Ovary (tissue), 3 donors: ENCODE measurements at regions not wholly inside any gene's neighbourhood (a gene's known extent, or its start where the extent isn't known, plus 50 kb on each side); places are given as distances from the start of the nearest gene placed in this dataset.

ENCODE experiments used
- EP300 ChIP-seq: sonication (generic); formaldehyde crosslinking; IDR thresholded peaks from one replicate; pipeline ENCODE4 v1.6.1; 2017; ENCODE audit warnings: antibody characterized with exemption
- POLR2A ChIP-seq: fragments of 450-650 bp; IDR thresholded peaks from one replicate; pipeline ENCODE4 v1.6.1; 2017; ENCODE audit warnings: antibody characterized with exemption, mild to moderate bottlenecking, moderate library complexity
- TF ChIP-seq, protein P1 (sequence below), 3 donors: fragments of 450-650 bp in 2 of 3; fragments of 200-600 bp in 1 of 3; IDR thresholded peaks; one replicate each; pipeline versions ENCODE4 v1.5.1 to v1.8.0; 2016 to 2022; ENCODE audit warnings: antibody characterized with exemption in 3 of 3, mild to moderate bottlenecking in 1 of 3
- donor health status: DM: no; HTN: no; CAD: no.

DNA sequence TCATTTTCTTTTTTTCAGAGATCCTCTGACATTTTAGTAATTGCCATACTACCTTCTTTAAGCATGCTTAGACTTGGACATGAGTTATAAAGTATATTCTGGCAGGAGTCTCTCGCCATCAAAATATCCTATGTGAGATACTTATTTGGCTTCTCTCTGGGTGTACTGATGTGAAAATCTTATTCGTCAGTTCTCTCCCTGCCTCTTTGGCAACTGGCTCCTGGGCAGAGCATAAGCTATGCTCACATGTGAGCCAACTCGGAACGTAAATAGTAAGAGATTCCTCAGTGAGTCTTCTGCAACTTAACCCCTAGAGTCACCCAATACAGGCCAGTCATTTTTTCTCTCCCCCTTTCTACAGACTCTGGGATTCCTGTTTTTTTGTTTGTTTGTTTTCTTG is 91.6 kb downstream of the MAGEB17 start:
- TF ChIP-seq, protein P1, sequence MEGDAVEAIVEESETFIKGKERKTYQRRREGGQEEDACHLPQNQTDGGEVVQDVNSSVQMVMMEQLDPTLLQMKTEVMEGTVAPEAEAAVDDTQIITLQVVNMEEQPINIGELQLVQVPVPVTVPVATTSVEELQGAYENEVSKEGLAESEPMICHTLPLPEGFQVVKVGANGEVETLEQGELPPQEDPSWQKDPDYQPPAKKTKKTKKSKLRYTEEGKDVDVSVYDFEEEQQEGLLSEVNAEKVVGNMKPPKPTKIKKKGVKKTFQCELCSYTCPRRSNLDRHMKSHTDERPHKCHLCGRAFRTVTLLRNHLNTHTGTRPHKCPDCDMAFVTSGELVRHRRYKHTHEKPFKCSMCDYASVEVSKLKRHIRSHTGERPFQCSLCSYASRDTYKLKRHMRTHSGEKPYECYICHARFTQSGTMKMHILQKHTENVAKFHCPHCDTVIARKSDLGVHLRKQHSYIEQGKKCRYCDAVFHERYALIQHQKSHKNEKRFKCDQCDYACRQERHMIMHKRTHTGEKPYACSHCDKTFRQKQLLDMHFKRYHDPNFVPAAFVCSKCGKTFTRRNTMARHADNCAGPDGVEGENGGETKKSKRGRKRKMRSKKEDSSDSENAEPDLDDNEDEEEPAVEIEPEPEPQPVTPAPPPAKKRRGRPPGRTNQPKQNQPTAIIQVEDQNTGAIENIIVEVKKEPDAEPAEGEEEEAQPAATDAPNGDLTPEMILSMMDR (IDR thresholded peaks at IDR 0.05): no peak
- TF ChIP-seq POLR2A: no peak
- no peak for TF ChIP-seq EP300
